ENCODE measurements at regions not wholly inside any gene's neighbourhood (a gene's known extent, or its start where the extent isn't known, plus 50 kb on each side); places are given as distances from the start of the nearest gene placed in this dataset.

DNA sequence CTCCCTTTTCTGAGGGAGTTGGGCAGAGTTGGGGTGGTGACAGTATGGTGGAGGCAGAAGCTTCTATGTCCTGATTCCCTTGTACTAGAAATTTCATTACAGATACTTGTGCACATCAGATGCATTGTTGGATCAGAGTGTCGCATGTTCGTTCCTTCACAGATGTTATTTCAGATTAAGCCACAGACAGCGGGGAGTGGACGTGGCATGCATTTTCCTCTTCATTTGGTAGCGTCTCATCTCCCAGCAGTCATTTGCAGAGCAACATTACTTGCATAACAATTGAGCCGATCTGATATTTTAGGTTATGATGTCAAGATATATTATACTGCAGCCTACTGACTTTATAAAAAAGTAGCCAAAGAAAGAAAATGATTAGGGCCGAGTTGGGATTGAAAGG is 261.6 kb upstream of the SASH1 start (continued):
- TF ChIP-seq TEAD4 (IDR thresholded peaks at IDR 0.05; ENCODE audit: low read depth, low read length): no peak

DNA sequence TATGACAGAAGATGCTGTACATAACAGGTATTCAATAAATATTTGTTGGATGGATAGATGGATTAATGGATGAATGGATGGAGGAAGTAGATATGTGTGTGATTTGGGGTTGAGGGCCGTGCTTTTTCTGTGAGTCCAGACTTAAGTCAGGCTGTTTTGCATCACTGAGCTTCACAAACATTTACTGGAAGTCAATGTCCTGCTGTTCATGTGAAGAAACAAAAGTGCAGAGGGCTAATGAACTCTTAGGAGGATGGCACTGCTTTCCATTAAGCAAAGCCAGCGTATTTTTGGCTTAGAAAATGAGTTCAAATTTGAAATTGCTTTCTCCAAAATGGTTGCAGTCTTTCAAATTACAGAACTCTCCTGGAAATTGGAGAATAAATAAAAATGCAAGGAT is 260.6 kb upstream of the SASH1 start:
- ChIA-PET CTCF (ENCODE audit: partially characterized antibody) (no interaction called here), POLR2A (ENCODE audit: partially characterized antibody) (no interaction called here)
- Histone ChIP-seq H3K4ac (replicated peaks; ENCODE audit: insufficient read length, low read depth, low read length) (no peak overlapping the region), H3K4me3 (ENCODE audit: extremely low read depth in 1 of 4, insufficient read depth in 2 of 4, low read depth in 3 of 4, low read length in 4 of 4) (no peak overlapping the region), H2BK5ac (ENCODE audit: low read depth, low read length) (no peak overlapping the region), H2BK20ac (ENCODE audit: low read length) (no peak overlapping the region), H3K23me2 (ENCODE audit: low read depth, low read length) (peaks cover 2% of the 10 kb centered on the region; the same call in 1 of the 2 replicates), H2BK15ac (ENCODE audit: low read length) (no peak overlapping the region), H3K4me1 (replicated peaks in 1 of 4; ENCODE audit: control insufficient read depth in 3 of 4, insufficient read depth in 4 of 4, low read length in 3 of 4) (peaks cover 0 to 4% (median 0%) of the 10 kb centered on the region in 4 experiments; a peak in 1 of 7 replicates), H2BK12ac (ENCODE audit: low read depth, low read length) (no peak overlapping the region), H3K27ac (ENCODE audit: low read depth, low read length) (no peak overlapping the region), H4K8ac (ENCODE audit: extremely low read depth, insufficient read depth, low read length) (no peak overlapping the region), H4K91ac (replicated peaks; ENCODE audit: insufficient read length, low read length) (no peak overlapping the region), H2AFZ (ENCODE audit: low read length) (no peak overlapping the region), H3K4me2 (ENCODE audit: insufficient read depth in 1 of 2, low read depth in 2 of 2, low read length in 2 of 2) (no peak overlapping the region), H3K79me1 (ENCODE audit: low read depth, low read length) (no peaks in the 10 kb centered on the region), H3K27me3 (replicated peaks in 1 of 4; ENCODE audit: control insufficient read depth in 3 of 4, extremely low read depth in 1 of 4, insufficient read depth in 3 of 4, low read length in 3 of 4) (no peaks in the 10 kb centered on the region), H3K36me3 (ENCODE audit: control insufficient read depth in 2 of 4, insufficient read depth in 4 of 4, low read length in 3 of 4) (no peaks in the 10 kb centered on the region), H4K5ac (ENCODE audit: insufficient read length, low read depth, low read length) (no peak overlapping the region), H3K56ac (replicated peaks; ENCODE audit: insufficient read length, low read depth, low read length) (peak overlapping the region; percentile 48), H2BK120ac (replicated peaks; ENCODE audit: low read depth, low read length) (no peak overlapping the region), H3K23ac (ENCODE audit: insufficient read length) (no peak overlapping the region), H2AK5ac (ENCODE audit: low read depth, low read length) (no peak overlapping the region), H3K79me2 (ENCODE audit: control insufficient read depth in 1 of 2, insufficient read depth in 2 of 2, low read length in 2 of 2) (no peaks in the 10 kb centered on the region), H4K20me1 (replicated peaks in 1 of 2; ENCODE audit: control insufficient read depth in 1 of 2, insufficient read depth in 2 of 2, low read length in 2 of 2) (no peaks in the 10 kb centered on the region), H3K9ac (replicated peaks in 1 of 4; ENCODE audit: extremely low read depth in 1 of 4, low read depth in 3 of 4, low read length in 3 of 4) (no peak overlapping the region), H3K18ac (ENCODE audit: extremely low read depth, low read length) (no peak overlapping the region), H3K14ac (ENCODE audit: insufficient read length) (no peak overlapping the region), H3K9me3 (ENCODE audit: insufficient read depth in 2 of 2, low read depth in 1 of 2, low read length in 1 of 2) (no peaks in the 10 kb centered on the region)
- TF ChIP-seq NANOG (IDR thresholded peaks at IDR 0.05; ENCODE audit: insufficient read depth, low read depth, low read length, poor library complexity, severe bottlenecking) (no peak), JUND (IDR thresholded peaks at IDR 0.05; ENCODE audit: low read length) (no peak), SP2 (IDR thresholded peaks at IDR 0.05; ENCODE audit: low read length) (no peak), CBX8 (IDR thresholded peaks at IDR 0.05; ENCODE audit: borderline replicate concordance, low read depth, low read length) (no peak), RXRA (IDR thresholded peaks at IDR 0.05; ENCODE audit: insufficient read depth, low read depth, low read length) (no peak), CREB1 (IDR thresholded peaks at IDR 0.05) (no peak), SP4 (IDR thresholded peaks at IDR 0.05; ENCODE audit: low read length) (no peak), SP1 (IDR thresholded peaks at IDR 0.05; ENCODE audit: low read depth, low read length) (no peak), EP300 (IDR thresholded peaks at IDR 0.05; ENCODE audit: borderline replicate concordance in 1 of 2, low read depth in 2 of 2, low read length in 2 of 2) (no peak), RAD21 (IDR thresholded peaks at IDR 0.05 in 1 of 2, conservative IDR thresholded peaks at IDR 0.05 in 1 of 2; ENCODE audit: low read depth in 2 of 2, low read length in 2 of 2) (no peak)
- WGBS, 2 experiments (ENCODE audit: extremely low coverage in 1 of 2, insufficient coverage in 1 of 2, insufficient read length in 1 of 2, insufficient replicate concordance in 2 of 2, low coverage in 1 of 2, low lambda C conversion rate in 2 of 2, missing lambda C conversion rate in 1 of 2): 65 to 100% methylated on average over 1 to 2 of the region's 2 CpGs
- DNase-seq (ENCODE audit: low read depth in 1 of 2, low spot score in 2 of 2) (no peak), FAIRE-seq (no peak)

Data from H1 (cell line).